Umbilical cord (tissue), 1 donor: ENCODE measurements at regions not wholly inside any gene's neighbourhood (a gene's known extent, or its start where the extent isn't known, plus 50 kb on each side); places are given as distances from the start of the nearest gene placed in this dataset.

Experiments used
- DNase-seq: peaks from one replicate; pipeline ENCODE4 v3.0.0-alpha.2; 2015; ENCODE audit warnings: low spot score

GRCh38 chr15:97592778-97593177 lies 367.7 kb upstream of the ARRDC4 start:
- DNase-seq = no peak

GRCh38 chr15:97597801-97598200 lies 362.7 kb upstream of the ARRDC4 start:
- peak; percentile 20 for DNase-seq

- DNase-seq = peak; percentile 36
Observed at GRCh38 chr15:97598353-97598798, 362.1 kb upstream of the ARRDC4 start.

GRCh38 chr15:97600190-97600589 lies 360.3 kb upstream of the ARRDC4 start:
- no peak for DNase-seq

GRCh38 chr15:97604677-97605076 lies 355.8 kb upstream of the ARRDC4 start:
- DNase-seq = no peak

GRCh38 chr15:97615114-97615513 lies 345.4 kb upstream of the ARRDC4 start:
- DNase-seq = no peak

- no peak for DNase-seq
Observed at GRCh38 chr15:97623091-97623661, 337.3 kb upstream of the ARRDC4 start.

GRCh38 chr15:97627634-97628033 lies 332.9 kb upstream of the ARRDC4 start:
- no peak for DNase-seq

GRCh38 chr15:97645758-97646157 lies 314.7 kb upstream of the ARRDC4 start:
- no peak for DNase-seq

GRCh38 chr15:97648728-97649127 lies 311.8 kb upstream of the ARRDC4 start:
- DNase-seq = no peak

- DNase-seq = no peak
Observed at GRCh38 chr15:97652041-97652440, 308.5 kb upstream of the ARRDC4 start.

GRCh38 chr15:97652700-97653167 lies 307.8 kb upstream of the ARRDC4 start:
- DNase-seq = no peak

- DNase-seq = no peak
Observed at GRCh38 chr15:97653896-97654295, 306.6 kb upstream of the ARRDC4 start.

- no peak for DNase-seq
Observed at GRCh38 chr15:97654481-97655076, 305.9 kb upstream of the ARRDC4 start.

GRCh38 chr15:97661796-97662195 lies 298.7 kb upstream of the ARRDC4 start:
- DNase-seq = no peak

GRCh38 chr15:97672586-97672985 lies 287.9 kb upstream of the ARRDC4 start:
- no peak for DNase-seq

GRCh38 chr15:97678656-97679055 lies 281.8 kb upstream of the ARRDC4 start:
- no peak for DNase-seq

GRCh38 chr15:97679106-97679688 lies 281.3 kb upstream of the ARRDC4 start:
- DNase-seq = no peak

GRCh38 chr15:97680606-97681220 lies 279.8 kb upstream of the ARRDC4 start:
- no peak for DNase-seq

- no peak for DNase-seq
Observed at GRCh38 chr15:97683831-97684230, 276.7 kb upstream of the ARRDC4 start.

- no peak for DNase-seq
Observed at GRCh38 chr15:97684249-97684648, 276.3 kb upstream of the ARRDC4 start.

- DNase-seq = no peak
Observed at GRCh38 chr15:97686324-97686723, 274.2 kb upstream of the ARRDC4 start.

- DNase-seq = no peak
Observed at GRCh38 chr15:97687654-97688053, 272.8 kb upstream of the ARRDC4 start.
